DND-41 (cell line): ENCODE measurements at regions not wholly inside any gene's neighbourhood (a gene's known extent, or its start where the extent isn't known, plus 50 kb on each side); places are given as distances from the start of the nearest gene placed in this dataset.
A peak's percentile ranks its signal among the peaks of the same experiment; 100 is the strongest.
"Not testable (repeated sequence)": the region's sequence is repeated elsewhere in the genome, so short reads cannot be mapped to it uniquely, and the experiment has no call there.

Experiments used
- ATAC-seq: fragments of 200-7000 bp; cut with Tn5 transposase; 3 replicates; pipeline ENCODE4 v1.9.1; 2021; ENCODE audit warnings: low read depth; ENCODE audit not compliant: insufficient read depth
- DNase-seq: peaks from one replicate; pipeline ENCODE4 v3.0.0-alpha.2; 2020
- H2AFZ ChIP-seq: 2 replicates; pipeline ENCODE4 v1.6.0; 2012; ENCODE audit warnings: low read depth, low read length
- H3K27ac ChIP-seq: 2 replicates; pipeline ENCODE4 v1.5.1; 2012; ENCODE audit warnings: low read length, inconsistent platforms
- H3K27me3 ChIP-seq: fragments of 200-600 bp; sonication (generic); 2 replicates; pipeline ENCODE4 v1.6.0; 2012; ENCODE audit warnings: low read length, mild to moderate bottlenecking, inconsistent platforms; ENCODE audit not compliant: insufficient read depth, poor library complexity
- H3K36me3 ChIP-seq: 2 replicates; pipeline ENCODE4 v1.5.1; 2012; ENCODE audit warnings: low read length, inconsistent platforms; ENCODE audit not compliant: insufficient read depth
- H3K4me1 ChIP-seq: 2 replicates; pipeline ENCODE4 v1.5.1; 2012; ENCODE audit warnings: mild to moderate bottlenecking, low read length; ENCODE audit not compliant: insufficient read depth
- H3K4me2 ChIP-seq: 2 replicates; pipeline ENCODE4 v1.6.0; 2012; ENCODE audit warnings: mild to moderate bottlenecking, moderate library complexity, low read length, inconsistent platforms; ENCODE audit not compliant: insufficient read depth
- H3K4me3 ChIP-seq, 2 experiments: fragments of 200-600 bp in 1 of 2; shearing (Covaris generic) in 1 of 2; 2 replicates each; pipeline ENCODE4 v1.5.1; 2012 to 2016; ENCODE audit warnings: inconsistent platforms in 2 of 2, low read length in 2 of 2, mild to moderate bottlenecking in 2 of 2, low read depth in 1 of 2, moderate library complexity in 1 of 2
- H3K79me2 ChIP-seq: 2 replicates; pipeline ENCODE4 v1.6.0; 2012; ENCODE audit warnings: low read length, inconsistent platforms; ENCODE audit not compliant: insufficient read depth
- H3K9ac ChIP-seq: 2 replicates; pipeline ENCODE4 v1.6.0; 2012; ENCODE audit warnings: low read depth, mild to moderate bottlenecking, inconsistent platforms, low read length, moderate library complexity
- H3K9me3 ChIP-seq: 2 replicates; pipeline ENCODE4 v1.5.1; 2012; ENCODE audit warnings: low read length, moderate library complexity, mild to moderate bottlenecking, inconsistent platforms; ENCODE audit not compliant: insufficient read depth, severe bottlenecking
- H4K20me1 ChIP-seq: 2 replicates; pipeline ENCODE4 v1.6.0; 2012; ENCODE audit warnings: low read length; ENCODE audit not compliant: insufficient read depth
- CTCF ChIP-seq: IDR thresholded peaks from 2 replicates; pipeline ENCODE4 v1.5.1; 2012; ENCODE audit warnings: borderline replicate concordance, low read length, moderate library complexity, mild to moderate bottlenecking; ENCODE audit not compliant: poor library complexity, severe bottlenecking; ENCODE audit errors: extremely low read depth
- EZH2 ChIP-seq: IDR thresholded peaks from 3 replicates; pipeline ENCODE4 v1.6.1; 2012; ENCODE audit warnings: borderline replicate concordance, low read depth, mild to moderate bottlenecking, moderate library complexity, low read length, inconsistent platforms; ENCODE audit not compliant: severe bottlenecking

GRCh38 chr3:187855131-187855530 is 109.9 kb upstream of the BCL6 start:
- Histone ChIP-seq H4K20me1 (no peaks in the 10 kb centered on the region), H3K4me2 (no peak overlapping the region), H3K9me3 (peaks cover 13% of the 10 kb centered on the region), H3K9ac (no peak overlapping the region), H3K27me3 (no peaks in the 10 kb centered on the region), H3K36me3 (no peaks in the 10 kb centered on the region), H3K4me3 (no peak overlapping the region), H3K4me1 (no peaks in the 10 kb centered on the region), H3K79me2 (no peaks in the 10 kb centered on the region), H3K27ac (no peak overlapping the region), H2AFZ (no peak overlapping the region)
- DNase-seq (no peak), ATAC-seq (no peak)
- no peak for TF ChIP-seq CTCF
- TF ChIP-seq EZH2 = no peak

- H3K27ac ChIP-seq = no peak overlapping the region
- H3K9ac ChIP-seq = no peak overlapping the region
- ATAC-seq (no peak), DNase-seq (no peak)
- no peaks in the 10 kb centered on the region for H3K27me3 ChIP-seq
- H3K4me3 ChIP-seq = no peak overlapping the region
- no peaks in the 10 kb centered on the region for H3K4me1 ChIP-seq
- no peak overlapping the region for H2AFZ ChIP-seq
- H4K20me1 ChIP-seq = no peaks in the 10 kb centered on the region
- TF ChIP-seq CTCF = no peak
- TF ChIP-seq EZH2 = no peak
- H3K79me2 ChIP-seq = no peaks in the 10 kb centered on the region
- H3K36me3 ChIP-seq = no peaks in the 10 kb centered on the region
- H3K4me2 ChIP-seq = no peak overlapping the region
- H3K9me3 ChIP-seq = peaks cover 11% of the 10 kb centered on the region
Measured at GRCh38 chr3:187856555-187856954, 111.3 kb upstream of the BCL6 start.

- Histone ChIP-seq H3K9ac (no peak overlapping the region), H3K4me2 (no peak overlapping the region), H4K20me1 (no peaks in the 10 kb centered on the region), H3K27me3 (no peaks in the 10 kb centered on the region), H3K79me2 (no peaks in the 10 kb centered on the region), H3K9me3 (peaks cover under 1% of the 10 kb centered on the region), H3K4me3 (no peak overlapping the region), H3K4me1 (no peaks in the 10 kb centered on the region), H3K27ac (no peak overlapping the region), H3K36me3 (no peaks in the 10 kb centered on the region), H2AFZ (no peak overlapping the region)
- TF ChIP-seq EZH2 (no peak), CTCF (no peak)
- DNase-seq (no peak), ATAC-seq (no peak)
Measured at GRCh38 chr3:187858041-187858440, 112.8 kb upstream of the BCL6 start.

GRCh38 chr3:187858711-187859110 is 113.4 kb upstream of the BCL6 start:
- no peaks in the 10 kb centered on the region for H3K4me1 ChIP-seq
- no peaks in the 10 kb centered on the region for H4K20me1 ChIP-seq
- ATAC-seq = no peak
- H3K9ac ChIP-seq = no peak overlapping the region
- H3K27me3 ChIP-seq = no peaks in the 10 kb centered on the region
- no peak overlapping the region for H3K4me2 ChIP-seq
- 0 out of 2 replicates have a peak overlapping the region, but pooled peaks have one; percentile 8 for H2AFZ ChIP-seq
- no peaks in the 10 kb centered on the region for H3K9me3 ChIP-seq
- TF ChIP-seq EZH2 (no peak), CTCF (no peak)
- no peaks in the 10 kb centered on the region for H3K79me2 ChIP-seq
- no peaks in the 10 kb centered on the region for H3K36me3 ChIP-seq
- DNase-seq = no peak
- no peak overlapping the region for H3K27ac ChIP-seq
- no peak overlapping the region for H3K4me3 ChIP-seq

GRCh38 chr3:187862701-187863277 is 117.5 kb upstream of the BCL6 start:
- not testable (repeated sequence) for H3K4me2 ChIP-seq, ATAC-seq, H3K4me1 ChIP-seq, H3K4me3 ChIP-seq, H3K9ac ChIP-seq, H3K79me2 ChIP-seq, H4K20me1 ChIP-seq, H3K36me3 ChIP-seq, H2AFZ ChIP-seq, H3K27ac ChIP-seq, H3K9me3 ChIP-seq, H3K27me3 ChIP-seq
- DNase-seq = peak; percentile 70
